H1 (cell line): ENCODE measurements at regions not wholly inside any gene's neighbourhood (a gene's known extent, or its start where the extent isn't known, plus 50 kb on each side); places are given as distances from the start of the nearest gene placed in this dataset.

ENCODE experiments used
- CTCF ChIA-PET: fragments of 300-600 bp; sonication (Branson Sonifier 250); formaldehyde crosslinking; loops from one replicate; lab custom pipeline; 2021; ENCODE audit not compliant: partially characterized antibody; lab: Charles Lee
- POLR2A ChIA-PET: fragments of 300-600 bp; sonication (Branson Sonifier 250); formaldehyde crosslinking; loops from one replicate; lab custom pipeline; 2021; ENCODE audit warnings: inconsistent platforms; ENCODE audit not compliant: partially characterized antibody; lab: Charles Lee
- DNase-seq, 2 experiments: peaks; one replicate each; pipeline versions ENCODE4 v3.0.0 to v3.0.0-alpha.2; 2010 to 2022; ENCODE audit warnings: low spot score in 2 of 2, low read depth in 1 of 2, mixed read lengths in 1 of 2
- FAIRE-seq: peaks from 2 replicates; lab custom pipeline; 2011; peaks lifted over from hg19 to GRCh38; lab: Jason Lieb, UNC
- H2AFZ ChIP-seq: 2 replicates; pipeline ENCODE4 v1.8.1; 2012; ENCODE audit warnings: low read length, inconsistent platforms
- H2AK5ac ChIP-seq: 2 replicates; pipeline ENCODE4 v1.6.1; 2013; ENCODE audit warnings: low read depth, low read length
- H2BK120ac ChIP-seq: replicated peaks from 2 replicates; pipeline ENCODE3; 2013; ENCODE audit warnings: low read depth, low read length, inconsistent platforms
- H2BK12ac ChIP-seq: 2 replicates; pipeline ENCODE4 v1.6.1; 2013; ENCODE audit warnings: low read depth, low read length
- H2BK15ac ChIP-seq: 2 replicates; pipeline ENCODE4 v1.6.1; 2013; ENCODE audit warnings: low read length
- H2BK20ac ChIP-seq: 2 replicates; pipeline ENCODE4 v1.6.1; 2013; ENCODE audit warnings: low read length
- H2BK5ac ChIP-seq: 2 replicates; pipeline ENCODE4 v1.6.1; 2013; ENCODE audit warnings: low read depth, low read length
- H3K14ac ChIP-seq: 2 replicates; pipeline ENCODE4 v1.6.1; 2013; ENCODE audit warnings: inconsistent platforms; ENCODE audit not compliant: insufficient read length
- H3K18ac ChIP-seq: 2 replicates; pipeline ENCODE4 v1.6.1; 2013; ENCODE audit warnings: low read length; ENCODE audit errors: extremely low read depth
- H3K23ac ChIP-seq: 2 replicates; pipeline ENCODE4 v1.6.1; 2013; ENCODE audit warnings: inconsistent platforms; ENCODE audit not compliant: insufficient read length
- H3K23me2 ChIP-seq: 2 replicates; pipeline ENCODE4 v1.6.1; 2013; ENCODE audit warnings: low read depth, low read length
- H3K27ac ChIP-seq: 2 replicates; pipeline ENCODE4 v1.6.1; 2011; ENCODE audit warnings: low read depth, low read length, inconsistent platforms
- H3K27me3 ChIP-seq, 4 experiments: replicated peaks in 1 of 4; 1 replicate in 1 of 4; 2 replicates in 3 of 4; pipeline versions ENCODE4 v1.6.1 to v1.8.1; 2011 to 2013; ENCODE audit warnings: low read length in 3 of 4, mild to moderate bottlenecking in 3 of 4, inconsistent platforms in 2 of 4, mixed read lengths in 2 of 4, moderate library complexity in 1 of 4; ENCODE audit not compliant: control insufficient read depth in 3 of 4, insufficient read depth in 3 of 4; ENCODE audit errors: extremely low read depth in 1 of 4
- H3K36me3 ChIP-seq, 4 experiments: 2 replicates each; pipeline versions ENCODE4 v1.6.1 to v1.8.1; 2011 to 2013; ENCODE audit warnings: mild to moderate bottlenecking in 4 of 4, low read length in 3 of 4, moderate library complexity in 2 of 4, control low read depth in 1 of 4, inconsistent platforms in 1 of 4; ENCODE audit not compliant: insufficient read depth in 4 of 4, control insufficient read depth in 2 of 4
- H3K4ac ChIP-seq: replicated peaks from 2 replicates; pipeline ENCODE3; 2013; ENCODE audit warnings: low read length, low read depth, mixed read lengths, inconsistent platforms; ENCODE audit not compliant: insufficient read length
- H3K4me1 ChIP-seq, 4 experiments: replicated peaks in 1 of 4; 1 replicate in 1 of 4; 2 replicates in 3 of 4; pipeline versions ENCODE4 v1.6.1 to v1.8.1; 2011 to 2013; ENCODE audit warnings: low read length in 3 of 4, inconsistent platforms in 2 of 4, mixed read lengths in 1 of 4; ENCODE audit not compliant: insufficient read depth in 4 of 4, control insufficient read depth in 3 of 4
- H3K4me2 ChIP-seq, 2 experiments: 2 replicates each; pipeline versions ENCODE4 v1.6.1 to v1.8.1; 2011 to 2013; ENCODE audit warnings: low read depth in 2 of 2, low read length in 2 of 2, control low read depth in 1 of 2, inconsistent platforms in 1 of 2, mild to moderate bottlenecking in 1 of 2; ENCODE audit not compliant: insufficient read depth in 1 of 2
- H3K4me3 ChIP-seq, 4 experiments: fragments of 200-600, 300-600 bp in 1 of 4; sonication (generic), shearing (Covaris generic), sonication (Bioruptor Twin) in 1 of 4; 2 replicates each; pipeline versions ENCODE4 v1.5.1 to v1.8.1; 2011 to 2016; ENCODE audit warnings: low read length in 4 of 4, low read depth in 3 of 4, control low read depth in 2 of 4, inconsistent platforms in 2 of 4, mild to moderate bottlenecking in 2 of 4, mixed read lengths in 1 of 4, moderate library complexity in 1 of 4; ENCODE audit not compliant: insufficient read depth in 2 of 4; ENCODE audit errors: extremely low read depth in 1 of 4
- H3K56ac ChIP-seq: replicated peaks from 2 replicates; pipeline ENCODE3; 2013; ENCODE audit warnings: low read depth, mild to moderate bottlenecking, mixed read lengths, low read length, inconsistent platforms; ENCODE audit not compliant: insufficient read length
- H3K79me1 ChIP-seq: 2 replicates; pipeline ENCODE4 v1.6.1; 2013; ENCODE audit warnings: low read depth, low read length, control low read depth
- H3K79me2 ChIP-seq, 2 experiments: 2 replicates each; pipeline versions ENCODE4 v1.6.1 to v1.8.1; 2012 to 2013; ENCODE audit warnings: low read length in 2 of 2, mild to moderate bottlenecking in 2 of 2, inconsistent platforms in 1 of 2; ENCODE audit not compliant: insufficient read depth in 2 of 2, control insufficient read depth in 1 of 2
- H3K9ac ChIP-seq, 4 experiments: replicated peaks in 1 of 4; 1 replicate in 1 of 4; 2 replicates in 3 of 4; pipeline versions ENCODE4 v1.6.1 to v1.8.1; 2011 to 2013; ENCODE audit warnings: low read depth in 3 of 4, low read length in 3 of 4, control low read depth in 2 of 4, mild to moderate bottlenecking in 2 of 4, moderate library complexity in 2 of 4, inconsistent platforms in 1 of 4; ENCODE audit errors: extremely low read depth in 1 of 4
- H3K9me3 ChIP-seq, 2 experiments: 2 replicates each; pipeline versions ENCODE4 v1.6.1 to v1.8.1; 2012 to 2013; ENCODE audit warnings: mild to moderate bottlenecking in 2 of 2, moderate library complexity in 2 of 2, control low read depth in 1 of 2, inconsistent platforms in 1 of 2, low read depth in 1 of 2, low read length in 1 of 2, mixed read lengths in 1 of 2; ENCODE audit not compliant: insufficient read depth in 2 of 2
- H4K20me1 ChIP-seq, 2 experiments: replicated peaks in 1 of 2; 2 replicates each; pipeline versions ENCODE3 to v1.8.1; 2011 to 2013; ENCODE audit warnings: inconsistent platforms in 2 of 2, low read length in 2 of 2, mild to moderate bottlenecking in 1 of 2; ENCODE audit not compliant: insufficient read depth in 2 of 2, control insufficient read depth in 1 of 2
- H4K5ac ChIP-seq: 2 replicates; pipeline ENCODE4 v1.6.1; 2013; ENCODE audit warnings: low read length, low read depth, mixed read lengths, inconsistent platforms; ENCODE audit not compliant: insufficient read length
- H4K8ac ChIP-seq: 2 replicates; pipeline ENCODE4 v1.8.0; 2013; ENCODE audit warnings: mild to moderate bottlenecking, moderate library complexity, low read length, inconsistent platforms; ENCODE audit not compliant: insufficient read depth; ENCODE audit errors: extremely low read depth
- H4K91ac ChIP-seq: replicated peaks from 2 replicates; pipeline ENCODE3; 2013; ENCODE audit warnings: low read length, mixed read lengths, inconsistent platforms; ENCODE audit not compliant: insufficient read length
- RAD21 ChIP-seq, 2 experiments: IDR thresholded peaks in 1 of 2; conservative IDR thresholded peaks in 1 of 2; 2 replicates each; pipeline ENCODE4 v1.6.1; 2011; ENCODE audit warnings: low read depth in 2 of 2, low read length in 2 of 2, improper control_type of control experiment in 1 of 2, inconsistent platforms in 1 of 2, mild to moderate bottlenecking in 1 of 2, moderate library complexity in 1 of 2
- ZNF274 ChIP-seq: IDR thresholded peaks from 2 replicates; pipeline ENCODE4 v1.7.0; 2012; ENCODE audit warnings: low read length, borderline replicate concordance; ENCODE audit errors: extremely low read depth
- WGBS, 2 experiments: shearing (Covaris generic) in 1 of 2; methylation state at CpG; one replicate each; pipeline versions ENCODE4 v1.1.6 to v1.1.7; 2013 to 2015; ENCODE audit warnings: low lambda C conversion rate in 2 of 2, mixed read lengths in 2 of 2, inconsistent platforms in 1 of 2, low coverage in 1 of 2, missing lambda C conversion rate in 1 of 2; ENCODE audit not compliant: insufficient replicate concordance in 2 of 2, insufficient coverage in 1 of 2, insufficient read length in 1 of 2; ENCODE audit errors: extremely low coverage in 1 of 2, missing lambda C conversion rate in 1 of 2; 5-methylcytosine and 5-hydroxymethylcytosine counted together

GRCh38 chr10:3949711-3950110 lies 164.7 kb upstream of the KLF6 start:
- Histone ChIP-seq H3K9me3 (0 out of 4 replicates have a peak, but pooled peaks cover 0 to 1% of the 10 kb centered on the region in 2 experiments), H3K14ac (no peak overlapping the region), H3K79me2 (no peaks in the 10 kb centered on the region), H3K4me3 (no peak overlapping the region), H3K4ac (no peak overlapping the region), H2BK5ac (no peak overlapping the region), H2BK120ac (no peak overlapping the region), H3K27me3 (no peaks in the 10 kb centered on the region), H2BK12ac (no peak overlapping the region), H4K20me1 (no peaks in the 10 kb centered on the region), H3K56ac (no peak overlapping the region), H4K91ac (no peak overlapping the region), H3K79me1 (no peaks in the 10 kb centered on the region), H2BK15ac (no peak overlapping the region), H3K27ac (no peak overlapping the region), H3K23me2 (no peaks in the 10 kb centered on the region), H3K36me3 (no peaks in the 10 kb centered on the region), H3K23ac (no peak overlapping the region), H3K18ac (no peak overlapping the region), H3K9ac (no peak overlapping the region), H4K5ac (no peak overlapping the region), H3K4me1 (peaks cover 0 to 5% (median 0%) of the 10 kb centered on the region in 4 experiments; a peak in 2 of 7 replicates), H2BK20ac (no peak overlapping the region), H2AK5ac (no peak overlapping the region), H3K4me2 (peak overlapping the region in 1 of 2 experiments; percentile 2; a peak in 1 of 4 replicates), H4K8ac (no peak overlapping the region), H2AFZ (no peak overlapping the region)
- DNase-seq (no peak), FAIRE-seq (no peak)
- 91% methylated on average over 10 of the region's 10 CpGs; no CpG with 5 or more reads in 1 of the 2 experiments for WGBS, 2 experiments
- ChIA-PET CTCF (interaction anchor here (0.5 to 1.3 kb wide), 3 partner anchors 52 to 376 kb away, joined by 3 read pairs; no protein-coding TSS in a partner anchor), POLR2A (no interaction called here)
- 0 out of 4 replicates have a peak, but pooled peaks of 1 of the 2 experiments have one; percentile 3 for TF ChIP-seq RAD21 (IDR thresholded peaks at IDR 0.05 in 1 of 2, conservative IDR thresholded peaks at IDR 0.05 in 1 of 2; ENCODE audit: low read depth in 2 of 2, low read length in 2 of 2)
- TF ChIP-seq ZNF274: no peak
